Left lung (tissue), 4 donors: ENCODE measurements at regions not wholly inside any gene's neighbourhood (a gene's known extent, or its start where the extent isn't known, plus 50 kb on each side); places are given as distances from the start of the nearest gene placed in this dataset.

Experiments
- ATAC-seq: fragments of 200-7000 bp; cut with Tn5 transposase; one replicate; pipeline ENCODE4 v1.9.1; 2020; ENCODE audit warnings: moderate library complexity
- DNase-seq, 4 donors: peaks; one replicate each; pipeline ENCODE4 v3.0.0-alpha.2; 2013 to 2020
- H3K27ac ChIP-seq, 2 donors: fragments of 200-600 bp; sonication (generic) in 1 of 2; one replicate each; pipeline versions ENCODE4 v1.5.0 to v1.8.0; 2020 to 2021
- H3K27me3 ChIP-seq, 2 donors: fragments of 200-600 bp; sonication (generic) in 1 of 2; one replicate each; pipeline versions ENCODE4 v1.5.0 to v1.8.0; 2020 to 2021
- H3K36me3 ChIP-seq, 2 donors: fragments of 200-600 bp; sonication (generic) in 1 of 2; one replicate each; pipeline versions ENCODE4 v1.5.0 to v1.8.0; 2020 to 2021
- H3K4me1 ChIP-seq, 2 donors: fragments of 200-600 bp; one replicate each; pipeline ENCODE4 v1.8.0; 2021
- H3K4me3 ChIP-seq, 2 donors: fragments of 200-600 bp; sonication (generic) in 1 of 2; one replicate each; pipeline versions ENCODE4 v1.5.0 to v1.8.0; 2020 to 2021; ENCODE audit warnings: mild to moderate bottlenecking in 1 of 2
- H3K9me3 ChIP-seq, 2 donors: fragments of 200-600 bp; sonication (generic) in 1 of 2; one replicate each; pipeline versions ENCODE4 v1.5.0 to v1.8.0; 2020 to 2021
- CTCF ChIP-seq, 2 donors: fragments of 200-600 bp; sonication (generic) in 1 of 2; IDR thresholded peaks; one replicate each; pipeline versions ENCODE4 v1.5.0 to v1.8.0; 2021; ENCODE audit warnings: antibody characterized with exemption in 2 of 2
- intact Hi-C, 2 donors: fragments of 100-400 bp; cut with DNase I; formaldehyde crosslinking; loops; one replicate each; pipeline versions ENCODE4 v1.11.2 to v1.14.2; 2022
- donor health status: DM: no; HTN: yes; CAD: no.
- donor health status: DM: no; HTN: no; CAD: no.

- intact Hi-C loops, result loop anchor here in 1 of 2 donors (10.0 kb wide), 1 partner anchor 54 kb away; no protein-coding TSS in a partner anchor
- ATAC-seq (no peak), DNase-seq (peak in 1 of 4 donors; percentile 74)
- Histone ChIP-seq H3K27ac (no peak overlapping the region), H3K4me3 (no peak overlapping the region), H3K9me3 (no peaks in the 10 kb centered on the region), H3K27me3 (no peaks in the 10 kb centered on the region), H3K36me3 (no peaks in the 10 kb centered on the region), H3K4me1 (no peaks in the 10 kb centered on the region)
- no peak for TF ChIP-seq CTCF (IDR thresholded peaks at IDR 0.05)
Observed at GRCh38 chr4:138088449-138089208, 153.5 kb downstream of the SLC7A11 start.

GRCh38 chr4:138087066-138087719, 155.0 kb downstream of the SLC7A11 start:
- TF ChIP-seq CTCF (IDR thresholded peaks at IDR 0.05), result no peak
- H3K27ac ChIP-seq, result no peak overlapping the region
- no peaks in the 10 kb centered on the region for H3K36me3 ChIP-seq
- H3K9me3 ChIP-seq, result no peaks in the 10 kb centered on the region
- ATAC-seq, result no peak
- intact Hi-C loops, result loop anchor here in 1 of 2 donors (10.0 kb wide), 1 partner anchor 52 kb away; no protein-coding TSS in a partner anchor
- no peaks in the 10 kb centered on the region for H3K27me3 ChIP-seq
- H3K4me3 ChIP-seq, result no peak overlapping the region
- H3K4me1 ChIP-seq, result no peaks in the 10 kb centered on the region
- DNase-seq, result no peak

- no peak for TF ChIP-seq CTCF (IDR thresholded peaks at IDR 0.05)
- intact Hi-C loops, result loop anchor here in 1 of 2 donors (10.0 kb wide), 1 partner anchor 52 kb away; no protein-coding TSS in a partner anchor
- Histone ChIP-seq H3K9me3 (no peaks in the 10 kb centered on the region), H3K27ac (no peak overlapping the region), H3K27me3 (no peaks in the 10 kb centered on the region), H3K4me1 (no peaks in the 10 kb centered on the region), H3K36me3 (no peaks in the 10 kb centered on the region), H3K4me3 (no peak overlapping the region)
- ATAC-seq, result no peak
- no peak for DNase-seq
Observed at GRCh38 chr4:138086611-138087041, 155.5 kb downstream of the SLC7A11 start.

- no peak for DNase-seq
- TF ChIP-seq CTCF (IDR thresholded peaks at IDR 0.05), result no peak
- intact Hi-C loops, result loop anchor here in 1 of 2 donors (10.0 kb wide), 1 partner anchor 51 kb away; no protein-coding TSS in a partner anchor
- H3K4me3 ChIP-seq, result no peak overlapping the region
- H3K36me3 ChIP-seq, result no peaks in the 10 kb centered on the region
- H3K27ac ChIP-seq, result no peak overlapping the region
- no peak for ATAC-seq
- no peaks in the 10 kb centered on the region for H3K4me1 ChIP-seq
- no peaks in the 10 kb centered on the region for H3K27me3 ChIP-seq
- H3K9me3 ChIP-seq, result no peaks in the 10 kb centered on the region
Observed at GRCh38 chr4:138085736-138086305, 156.3 kb downstream of the SLC7A11 start.
